HG02973 (cell line): ENCODE measurements at regions not wholly inside any gene's neighbourhood (a gene's known extent, or its start where the extent isn't known, plus 50 kb on each side); places are given as distances from the start of the nearest gene placed in this dataset.

Experiments used
- ATAC-seq: cut with Tn5 transposase; IDR thresholded peaks from one replicate; pipeline ENCODE4 v1.9.1; 2021; ENCODE audit warnings: moderate library complexity; ENCODE audit not compliant: unreplicated experiment

DNA sequence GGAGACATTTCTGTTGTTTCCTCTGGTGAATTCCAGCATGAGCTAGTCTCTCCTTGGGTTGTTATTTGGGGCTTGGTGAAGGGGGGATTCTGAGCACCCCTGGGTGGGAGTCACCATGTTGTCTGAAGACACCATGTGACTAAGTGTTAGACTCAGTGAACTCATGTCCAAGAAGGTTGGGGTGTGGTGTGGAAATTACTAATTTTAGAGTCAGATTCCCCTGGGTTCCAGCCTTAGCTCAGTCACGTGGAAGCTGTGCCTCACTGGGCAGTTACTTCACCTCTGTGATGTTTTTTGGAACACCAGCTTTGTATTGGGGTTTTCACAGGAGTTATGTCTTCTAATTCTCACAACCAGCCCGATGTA is 171.5 kb downstream of the RPLP1 start:
- no peak for ATAC-seq

DNA sequence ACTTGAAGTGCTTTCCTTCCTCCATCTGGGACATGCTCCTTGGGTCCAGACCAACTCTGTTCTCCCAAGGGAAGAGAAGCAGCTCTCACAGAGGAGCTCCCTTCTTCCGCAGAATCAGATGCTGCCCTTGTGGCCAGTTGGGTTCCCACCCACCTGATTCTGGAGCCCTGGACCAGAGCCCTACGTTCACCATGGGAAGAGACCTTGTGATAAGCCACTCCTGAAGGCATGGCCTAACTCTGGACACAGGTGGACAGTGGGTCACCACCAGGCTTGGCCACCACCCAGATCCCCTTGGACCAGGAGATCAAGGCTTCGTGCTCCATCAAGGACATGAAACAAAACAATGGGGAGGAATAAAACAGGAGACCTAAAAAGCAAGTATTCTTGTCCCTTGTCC is 172.2 kb downstream of the RPLP1 start:
- no peak for ATAC-seq

GRCh38 chr15:69625328-69625727 is 172.7 kb downstream of the RPLP1 start:
- ATAC-seq = no peak

DNA sequence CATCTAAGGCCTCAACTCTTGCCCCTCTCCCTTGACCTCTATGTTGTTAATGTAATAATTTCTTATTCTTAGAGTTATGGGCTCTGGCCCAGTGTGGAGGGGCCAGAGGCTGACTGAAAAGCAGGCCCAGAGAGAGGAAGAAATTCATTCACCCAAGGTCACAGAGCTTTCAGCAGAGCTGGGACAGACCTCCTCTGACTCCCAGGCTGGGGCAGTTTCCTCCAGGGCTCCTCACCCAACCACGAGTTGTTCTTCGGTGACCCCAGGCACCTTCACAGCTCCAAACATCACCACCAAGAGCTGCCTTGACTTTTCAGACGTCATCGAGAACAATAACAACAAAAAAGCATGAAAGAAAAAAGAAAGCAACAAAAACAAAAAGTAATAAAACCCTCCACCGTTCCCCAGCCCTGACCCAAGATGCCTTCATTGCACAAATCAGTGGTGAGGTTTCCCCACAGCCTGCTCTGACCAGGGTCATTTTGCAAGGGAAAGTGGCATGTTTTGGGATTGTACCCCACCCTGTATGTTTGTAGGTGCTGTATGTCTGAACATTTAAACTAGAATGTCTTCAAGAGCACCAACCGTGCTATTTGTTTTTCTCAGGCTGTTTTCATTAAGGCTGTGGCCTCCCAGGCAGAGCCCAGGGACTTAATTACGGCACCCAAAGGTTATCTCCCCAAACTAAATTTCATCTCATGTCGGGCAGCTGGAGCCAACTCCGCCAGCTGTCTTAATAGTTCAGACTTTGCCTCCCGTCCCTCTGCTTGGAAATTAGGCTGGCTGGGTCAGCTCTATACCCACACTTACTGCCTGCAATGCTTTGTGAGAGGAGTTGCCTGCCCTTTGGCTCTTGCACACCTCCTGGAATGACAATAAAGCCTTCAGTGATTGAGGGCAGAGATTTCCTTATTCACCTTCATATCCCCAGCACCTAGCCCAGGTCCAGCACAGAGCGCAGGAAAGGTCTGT is 173.8 kb downstream of the RPLP1 start:
- no peak for ATAC-seq

GRCh38 chr15:69627548-69628158 is 175.0 kb downstream of the RPLP1 start:
- ATAC-seq = no peak

DNA sequence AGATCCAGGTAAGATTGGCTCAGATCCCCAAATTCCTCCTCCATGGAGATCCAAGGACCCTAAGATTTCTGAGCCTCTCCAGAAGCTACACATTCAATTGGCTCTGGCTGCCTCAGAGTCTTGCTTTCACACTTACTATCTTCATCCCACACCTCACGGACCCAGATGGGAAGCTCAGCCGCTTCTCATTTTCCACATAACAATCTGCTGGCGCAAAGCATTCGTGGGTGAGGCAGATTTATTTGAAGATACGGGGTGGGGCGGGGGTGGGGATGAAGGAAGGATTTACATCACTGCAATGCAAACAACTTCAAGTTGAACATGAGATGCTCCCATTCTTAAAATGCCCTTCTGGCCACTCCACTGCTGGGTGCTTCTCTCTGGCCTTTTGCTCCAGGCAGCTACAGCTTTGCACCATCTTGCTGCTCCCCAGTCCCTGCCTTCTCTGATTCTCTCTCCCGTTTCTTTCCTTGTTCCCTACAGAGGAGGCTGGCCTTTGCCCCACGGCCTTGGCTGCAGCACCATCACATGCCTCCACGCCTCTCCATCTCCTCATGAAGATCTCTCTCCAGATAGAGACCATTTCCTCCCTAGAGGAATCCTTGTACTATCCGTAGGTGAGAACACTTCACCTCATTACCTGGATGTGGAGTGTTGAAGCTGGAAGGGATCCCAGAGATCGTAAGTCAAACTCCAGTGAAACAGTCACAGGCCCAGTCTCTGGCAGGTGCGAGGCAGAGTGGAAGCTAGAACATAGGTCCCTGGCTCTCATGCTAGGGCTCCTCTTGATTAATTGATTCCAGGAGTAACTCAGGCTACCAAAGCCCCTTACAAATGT is 175.9 kb downstream of the RPLP1 start:
- ATAC-seq = no peak

DNA sequence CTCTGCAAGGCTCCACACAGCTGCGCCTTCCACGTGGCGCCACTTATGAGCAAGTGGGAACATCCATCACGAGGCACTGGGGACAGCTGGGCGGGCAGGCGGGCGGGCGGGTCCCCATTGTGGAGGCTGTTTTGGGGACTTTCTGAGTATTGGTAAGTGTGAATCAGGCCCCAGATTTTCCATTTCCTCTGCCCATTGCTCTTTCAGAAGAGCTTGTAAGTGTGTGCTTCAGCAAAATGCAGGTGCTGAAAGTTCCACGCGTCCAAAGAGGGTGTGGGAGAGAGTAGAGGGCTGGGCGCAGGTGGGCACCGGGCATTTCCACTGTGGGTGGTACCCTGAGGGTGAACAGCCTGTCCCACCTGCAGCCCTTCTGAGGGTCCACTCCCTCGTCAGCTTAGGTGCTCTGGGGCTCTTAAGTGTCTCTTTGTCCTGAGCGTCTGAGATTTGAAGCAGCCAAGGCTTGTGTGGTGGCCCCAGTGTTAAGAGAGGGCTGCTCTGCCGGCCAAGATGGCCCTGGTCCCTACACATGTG is 177.1 kb downstream of the RPLP1 start:
- no peak for ATAC-seq

DNA sequence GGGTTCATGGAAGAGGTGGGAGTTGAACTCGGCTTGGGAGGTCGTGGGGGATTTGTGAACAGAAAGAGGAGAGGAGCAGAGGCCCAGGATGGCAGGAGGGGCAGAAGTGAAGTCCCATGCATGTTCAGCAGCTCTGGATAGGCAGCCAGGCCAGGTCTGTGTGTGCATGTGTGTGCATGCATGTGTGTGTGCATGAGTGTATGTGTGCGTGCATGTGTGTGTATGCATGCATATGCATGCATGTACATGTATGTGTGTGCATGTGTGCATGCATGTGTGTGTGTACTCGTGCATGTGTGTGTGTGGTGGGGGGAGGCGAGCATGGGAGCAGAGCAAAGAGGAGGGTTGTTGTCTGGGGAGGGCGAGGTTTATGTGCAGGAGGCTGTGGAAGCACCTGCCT is 178.4 kb downstream of the RPLP1 start:
- no peak for ATAC-seq

GRCh38 chr15:69631978-69632377 is 179.4 kb downstream of the RPLP1 start:
- no peak for ATAC-seq

- no peak for ATAC-seq
These were observed 182.2 kb downstream of the RPLP1 start for GRCh38 chr15:69634860-69635259.

GRCh38 chr15:69636169-69636915 is 183.7 kb downstream of the RPLP1 start:
- ATAC-seq = no peak

DNA sequence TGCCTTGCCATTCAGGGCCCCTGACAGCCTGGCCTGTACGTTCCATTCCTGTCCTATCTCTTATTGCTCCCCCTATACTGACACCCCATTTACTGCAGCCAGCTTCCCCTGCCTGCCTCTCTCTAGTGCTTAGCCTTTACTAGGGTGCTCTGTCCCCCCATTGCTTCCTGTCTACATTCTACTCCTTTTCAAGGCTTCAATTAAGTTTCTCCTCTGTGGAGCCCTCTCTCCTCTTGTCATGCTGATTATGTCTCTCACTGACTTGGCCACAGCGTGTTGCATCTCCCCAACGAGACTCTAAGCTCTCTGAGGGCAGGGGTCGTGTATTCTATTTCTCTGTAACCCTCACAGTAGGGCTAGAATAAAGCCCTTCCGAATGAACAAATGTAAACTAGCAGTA is 185.2 kb downstream of the RPLP1 start:
- ATAC-seq = no peak

- no peak for ATAC-seq
These were observed 190.9 kb downstream of the RPLP1 start for GRCh38 chr15:69643476-69643875.

DNA sequence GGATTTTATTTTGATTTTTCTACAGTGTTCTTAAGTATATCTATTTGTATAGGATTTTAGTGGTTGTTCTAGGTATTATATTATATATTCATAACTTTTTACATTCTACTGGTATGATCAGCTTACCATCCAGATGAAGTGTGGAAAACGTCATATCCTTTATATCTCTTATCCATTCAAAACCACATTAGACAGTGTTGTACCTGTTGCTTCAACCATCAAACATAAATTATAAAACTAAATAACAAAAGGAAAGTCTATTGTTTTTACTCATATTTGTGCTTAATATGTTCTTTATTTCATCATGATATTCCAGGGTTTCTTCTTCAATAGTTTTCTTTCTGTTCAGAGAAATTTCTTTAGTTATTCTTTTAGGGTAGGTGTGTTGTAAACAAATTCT is 191.4 kb downstream of the RPLP1 start:
- no peak for ATAC-seq

- no peak for ATAC-seq
These were observed 192.3 kb downstream of the RPLP1 start for GRCh38 chr15:69644876-69645275.

- ATAC-seq = no peak
These were observed 194.5 kb downstream of the RPLP1 start for GRCh38 chr15:69647142-69647513.

GRCh38 chr15:69648212-69648611 is 195.6 kb downstream of the RPLP1 start:
- ATAC-seq = no peak

GRCh38 chr15:69648775-69649735 is 196.4 kb downstream of the RPLP1 start:
- no peak for ATAC-seq

GRCh38 chr15:69652293-69652692 is 199.7 kb downstream of the RPLP1 start:
- ATAC-seq = no peak
